Ascending aorta (tissue), 2 donors: ENCODE measurements at regions not wholly inside any gene's neighbourhood (a gene's known extent, or its start where the extent isn't known, plus 50 kb on each side); places are given as distances from the start of the nearest gene placed in this dataset.

Source experiments
- DNase-seq, 2 donors: peaks; one replicate each; pipeline ENCODE4 v3.0.0-alpha.2; 2019; ENCODE audit warnings: low spot score in 2 of 2
- H3K27ac ChIP-seq, 2 donors: fragments of 200-600 bp; sonication (generic); one replicate each; pipeline ENCODE4 v1.5.1; 2016 to 2017; ENCODE audit warnings: mild to moderate bottlenecking in 1 of 2
- H3K27me3 ChIP-seq: fragments of 200-600 bp; sonication (generic); one replicate; pipeline ENCODE4 v1.5.1; 2017
- H3K36me3 ChIP-seq, 2 donors: fragments of 200-600 bp; sonication (generic); one replicate each; pipeline ENCODE4 v1.5.1; 2016
- H3K4me1 ChIP-seq, 2 donors: fragments of 200-600 bp; sonication (generic); one replicate each; pipeline ENCODE4 v1.5.1; 2016 to 2017; ENCODE audit warnings: mild to moderate bottlenecking in 1 of 2
- H3K4me3 ChIP-seq, 2 donors: fragments of 200-600 bp; sonication (generic); one replicate each; pipeline ENCODE4 v1.5.1; 2016 to 2017; ENCODE audit warnings: mild to moderate bottlenecking in 1 of 2
- H3K9me3 ChIP-seq, 2 donors: fragments of 200-600 bp; sonication (generic); one replicate each; pipeline ENCODE4 v1.5.1; 2016
- CTCF ChIP-seq, 3 experiments: fragments of 200-600 bp in 2 of 3; fragments of 450-650 bp in 1 of 3; sonication (generic) in 2 of 3; IDR thresholded peaks; one replicate each; pipeline ENCODE4 v1.5.1; 2016 to 2019; ENCODE audit warnings: antibody characterized with exemption in 3 of 3, mild to moderate bottlenecking in 1 of 3, moderate library complexity in 1 of 3
- intact Hi-C: fragments of 100-400 bp; cut with DNase I; formaldehyde crosslinking; loops from one replicate; pipeline ENCODE4 v1.15.1; 2023

DNA sequence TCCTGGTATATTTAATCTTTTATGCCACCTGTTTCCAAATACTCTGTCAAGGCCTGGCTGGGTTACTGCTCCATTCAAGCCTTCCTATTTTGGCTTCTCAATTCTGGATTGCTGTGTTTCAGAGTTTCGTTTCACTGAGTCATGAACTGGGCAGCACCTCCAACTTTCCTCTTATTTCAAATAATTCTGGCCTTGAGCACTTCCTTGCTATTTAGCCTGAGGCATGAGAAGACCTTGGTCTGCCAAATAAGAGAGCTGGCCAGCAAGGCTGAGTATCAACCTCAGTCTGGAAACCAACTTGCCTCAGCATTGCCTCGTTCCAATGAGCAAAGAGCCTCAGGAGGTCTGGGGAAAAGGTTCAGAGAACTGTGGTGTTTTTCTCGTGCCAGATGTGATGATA, 66.6 kb downstream of the TNFAIP3 start:
- intact Hi-C loops = no loop called here
- TF ChIP-seq CTCF (IDR thresholded peaks at IDR 0.05) = no peak
- no peaks in the 10 kb centered on the region for H3K27me3 ChIP-seq
- no peaks in the 10 kb centered on the region for H3K36me3 ChIP-seq
- H3K9me3 ChIP-seq = peaks cover 0 to 5% of the 10 kb centered on the region in 2 donors
- H3K27ac ChIP-seq = peak overlapping the region; percentile 55 to 82
- peak; percentile 46 to 82 for DNase-seq
- H3K4me3 ChIP-seq = no peak overlapping the region
- H3K4me1 ChIP-seq = no peaks in the 10 kb centered on the region

GRCh38 chr6:137936798-137937197, 69.7 kb downstream of the TNFAIP3 start:
- DNase-seq = no peak
- no peak overlapping the region for H3K27ac ChIP-seq
- H3K9me3 ChIP-seq = peaks cover 0 to 5% of the 10 kb centered on the region in 2 donors
- intact Hi-C loops = no loop called here
- TF ChIP-seq CTCF (IDR thresholded peaks at IDR 0.05) = no peak
- H3K4me1 ChIP-seq = no peaks in the 10 kb centered on the region
- no peaks in the 10 kb centered on the region for H3K36me3 ChIP-seq
- no peak overlapping the region for H3K4me3 ChIP-seq
- H3K27me3 ChIP-seq = no peaks in the 10 kb centered on the region

DNA sequence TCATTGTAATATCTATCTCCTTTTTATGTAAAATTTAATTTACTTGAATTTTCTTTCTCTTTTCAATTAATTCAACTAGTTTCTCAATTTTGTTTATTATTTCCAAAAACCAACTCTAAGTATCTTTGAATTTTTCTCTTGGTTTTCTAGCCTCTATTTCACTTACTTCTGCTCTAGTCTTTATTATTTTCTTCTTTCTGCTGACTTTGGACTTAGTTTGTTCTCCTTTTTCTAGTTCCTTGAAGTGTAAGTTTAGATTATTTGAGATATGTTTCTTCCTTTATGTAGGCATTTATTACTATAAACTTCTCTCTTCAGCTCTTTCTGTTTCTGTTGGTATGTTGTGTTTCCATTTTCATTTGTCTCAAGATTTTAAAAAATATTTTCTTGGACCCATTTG, 70.8 kb downstream of the TNFAIP3 start:
- TF ChIP-seq CTCF (IDR thresholded peaks at IDR 0.05) = no peak
- Histone ChIP-seq H3K36me3 (no peaks in the 10 kb centered on the region), H3K4me1 (no peaks in the 10 kb centered on the region), H3K9me3 (peaks cover 0 to 5% of the 10 kb centered on the region in 2 donors), H3K27ac (no peak overlapping the region), H3K27me3 (no peaks in the 10 kb centered on the region), H3K4me3 (no peak overlapping the region)
- intact Hi-C loops = no loop called here
- no peak for DNase-seq

DNA sequence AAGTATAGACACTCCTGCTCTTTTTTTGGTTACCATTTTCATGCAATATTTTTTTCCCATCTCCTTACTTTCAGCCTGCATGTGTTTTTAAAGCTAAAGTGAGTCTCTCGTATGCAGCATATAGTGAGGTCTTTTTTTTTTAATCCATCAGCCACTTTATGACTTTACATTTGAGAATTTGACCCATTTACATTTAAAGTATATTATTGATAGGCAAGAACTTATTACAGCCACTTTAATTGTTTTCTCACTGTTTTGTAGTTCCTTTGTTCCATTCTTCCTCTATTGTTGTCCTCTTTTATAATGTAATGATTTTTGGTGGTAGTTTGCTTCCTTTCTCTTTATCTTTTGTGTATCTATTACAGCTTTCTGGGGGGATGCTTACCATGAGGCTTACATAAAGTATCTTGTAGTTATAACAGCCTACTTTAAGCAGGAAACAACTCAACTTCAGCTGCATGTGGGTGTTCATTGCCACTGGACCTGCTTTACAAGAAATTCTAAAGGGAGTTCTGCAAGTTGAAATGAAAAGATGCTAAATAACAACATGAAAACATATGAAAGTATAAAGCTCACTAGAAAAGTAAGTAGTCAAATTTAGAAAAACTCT, 71.8 kb downstream of the TNFAIP3 start:
- DNase-seq = no peak
- Histone ChIP-seq H3K27ac (no peak overlapping the region), H3K36me3 (no peaks in the 10 kb centered on the region), H3K27me3 (no peaks in the 10 kb centered on the region), H3K9me3 (peaks cover 0 to 5% of the 10 kb centered on the region in 2 donors), H3K4me1 (no peaks in the 10 kb centered on the region), H3K4me3 (no peak overlapping the region)
- no peak for TF ChIP-seq CTCF (IDR thresholded peaks at IDR 0.05)
- intact Hi-C loops = no loop called here

DNA sequence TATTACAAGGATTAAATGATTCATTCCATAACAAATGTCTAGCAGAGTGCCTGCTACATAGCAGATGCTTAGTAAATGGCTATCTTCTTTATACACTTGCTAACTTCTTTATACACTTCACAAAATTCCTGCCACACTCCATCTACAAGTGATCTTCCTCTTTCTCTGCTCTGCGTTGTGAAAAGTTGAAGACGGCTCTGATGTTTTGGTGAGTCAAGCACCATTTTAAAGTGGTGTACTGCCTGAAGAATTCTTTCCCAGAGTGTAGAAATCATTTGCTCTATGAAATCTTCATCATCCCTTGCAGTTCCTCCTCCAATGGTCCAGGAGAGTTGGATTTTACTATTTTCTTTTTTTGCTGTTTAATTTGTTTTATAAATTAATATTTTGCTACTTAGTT, 74.9 kb downstream of the TNFAIP3 start:
- no peaks in the 10 kb centered on the region for H3K27me3 ChIP-seq

More for the DNA sequence above, 74.9 kb downstream of the TNFAIP3 start:
- H3K4me3 ChIP-seq = no peak overlapping the region
- H3K4me1 ChIP-seq = no peaks in the 10 kb centered on the region
- DNase-seq = no peak
- H3K36me3 ChIP-seq = no peaks in the 10 kb centered on the region
- intact Hi-C loops = no loop called here
- no peak overlapping the region for H3K27ac ChIP-seq
- TF ChIP-seq CTCF (IDR thresholded peaks at IDR 0.05) = no peak
- H3K9me3 ChIP-seq = peaks cover 0 to 5% of the 10 kb centered on the region in 2 donors
